Nephron progenitor cell (in vitro differentiated cells): ENCODE measurements at regions not wholly inside any gene's neighbourhood (a gene's known extent, or its start where the extent isn't known, plus 50 kb on each side); places are given as distances from the start of the nearest gene placed in this dataset.

Experiments used
- DNase-seq: peaks from one replicate; pipeline ENCODE4 v3.0.0; 2021
- H3K27ac Mint-ChIP-seq: 2 replicates; pipeline ENCODE4 v1.8.0; 2021; ENCODE audit warnings: mild to moderate bottlenecking, moderate library complexity, mixed read lengths
- H3K27me3 Mint-ChIP-seq: 2 replicates; pipeline ENCODE4 v1.8.0; 2021; ENCODE audit warnings: mild to moderate bottlenecking, low read depth, mixed read lengths; ENCODE audit not compliant: poor library complexity
- H3K36me3 Mint-ChIP-seq: 2 replicates; pipeline ENCODE4 v1.8.0; 2021; ENCODE audit warnings: low read depth, mixed read lengths
- H3K4me1 Mint-ChIP-seq: 2 replicates; pipeline ENCODE4 v1.8.0; 2021; ENCODE audit warnings: mixed read lengths
- H3K4me3 Mint-ChIP-seq: 2 replicates; pipeline ENCODE4 v1.8.0; 2021; ENCODE audit warnings: mild to moderate bottlenecking, moderate library complexity, mixed read lengths
- H3K9me3 Mint-ChIP-seq: 2 replicates; pipeline ENCODE4 v1.8.0; 2021; ENCODE audit warnings: mild to moderate bottlenecking, moderate library complexity, mixed read lengths
- CTCF ChIP-seq: fragments of 200-600 bp; sonication (generic); IDR thresholded peaks from 2 replicates; pipeline ENCODE4 v1.5.0; 2021; ENCODE audit warnings: antibody characterized with exemption

DNA sequence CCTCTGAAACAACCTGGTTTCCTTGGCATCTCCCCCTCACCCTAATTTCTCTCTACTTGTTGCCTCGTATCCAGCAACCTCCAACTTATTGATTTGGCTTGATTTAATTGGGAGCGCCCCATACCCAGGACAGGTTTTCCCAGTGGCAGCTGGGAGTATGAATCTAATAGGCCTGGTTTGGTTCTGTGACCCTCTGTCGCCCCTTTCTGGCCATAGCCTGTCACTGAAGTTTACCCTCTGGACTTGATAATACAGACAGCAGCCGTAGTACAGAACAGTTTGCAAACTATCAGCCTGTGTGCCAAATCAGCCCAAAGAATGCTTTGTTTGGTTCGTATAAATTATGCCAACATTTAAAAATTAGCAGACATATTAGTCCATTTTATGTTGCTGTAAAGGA lies 525.1 kb upstream of the GOLIM4 start:
- Mint-ChIP-seq H3K4me1 (peaks cover 12% of the 10 kb centered on the region), H3K27ac (no peak overlapping the region), H3K27me3 (no peaks in the 10 kb centered on the region), H3K9me3 (no peaks in the 10 kb centered on the region), H3K36me3 (no peaks in the 10 kb centered on the region), H3K4me3 (no peak overlapping the region)
- peak; percentile 57 for TF ChIP-seq CTCF
- DNase-seq, result peak; percentile 49

DNA sequence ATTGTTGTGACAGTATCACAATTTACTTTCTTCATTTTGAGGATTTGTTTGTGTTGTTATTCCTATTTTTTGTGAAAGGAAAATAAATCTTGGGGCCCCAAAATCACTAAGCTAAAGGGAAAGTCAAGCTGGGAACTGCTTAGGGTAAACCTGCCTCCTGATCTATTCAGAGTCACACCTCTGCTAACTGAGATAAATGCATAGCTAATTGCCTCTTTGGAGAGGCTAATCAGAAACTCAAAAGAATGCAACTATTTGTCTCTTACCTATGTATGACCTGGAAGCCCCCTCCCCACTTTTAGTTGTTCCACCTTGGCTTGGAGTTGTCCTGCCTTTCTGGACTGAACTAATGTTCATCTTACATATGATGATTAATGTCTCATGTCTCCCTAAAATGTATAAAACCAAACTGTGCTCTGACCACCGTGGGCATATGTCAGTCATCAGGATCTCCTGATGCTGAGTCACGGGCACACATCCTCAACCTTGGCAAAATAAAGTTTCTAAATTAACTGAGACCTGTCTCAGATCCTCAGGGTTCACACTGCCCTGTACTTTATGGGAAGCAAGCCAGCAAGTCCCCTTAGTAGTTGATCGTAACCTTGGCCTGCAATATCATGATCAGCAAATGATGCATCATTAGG lies 523.2 kb upstream of the GOLIM4 start:
- Mint-ChIP-seq H3K27me3 (no peaks in the 10 kb centered on the region), H3K36me3 (no peaks in the 10 kb centered on the region), H3K4me3 (no peak overlapping the region), H3K9me3 (no peaks in the 10 kb centered on the region), H3K27ac (no peak overlapping the region), H3K4me1 (peaks cover 25% of the 10 kb centered on the region)
- TF ChIP-seq CTCF, result no peak
- DNase-seq, result no peak

DNA sequence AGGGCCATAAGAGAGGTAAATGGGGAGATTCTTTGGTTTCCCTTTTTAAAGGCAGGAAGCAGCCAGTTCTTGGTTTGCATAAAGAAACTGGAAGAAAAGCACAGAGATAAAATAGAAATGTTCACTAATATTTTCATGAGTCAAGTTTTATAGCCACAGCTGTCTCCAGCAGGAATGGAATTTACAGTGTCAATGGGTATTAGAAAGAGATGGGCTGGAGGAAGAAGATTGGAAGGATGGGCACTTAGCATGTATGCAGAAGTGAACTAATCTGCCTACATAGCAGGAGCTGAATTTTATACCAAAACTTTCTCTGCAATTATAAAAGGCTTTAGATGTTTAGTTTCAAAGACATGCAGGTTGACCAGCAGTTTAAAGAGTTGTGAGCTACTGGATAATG lies 521.9 kb upstream of the GOLIM4 start:
- Mint-ChIP-seq H3K36me3 (no peaks in the 10 kb centered on the region), H3K9me3 (no peaks in the 10 kb centered on the region), H3K27me3 (no peaks in the 10 kb centered on the region), H3K4me1 (peaks cover 25% of the 10 kb centered on the region), H3K4me3 (no peak overlapping the region), H3K27ac (no peak overlapping the region)
- DNase-seq, result no peak
- TF ChIP-seq CTCF, result no peak

- DNase-seq, result no peak
- H3K9me3 Mint-ChIP-seq, result no peaks in the 10 kb centered on the region
- H3K4me3 Mint-ChIP-seq, result no peak overlapping the region
- no peak for TF ChIP-seq CTCF
- H3K36me3 Mint-ChIP-seq, result no peaks in the 10 kb centered on the region
- H3K4me1 Mint-ChIP-seq, result peaks cover 23% of the 10 kb centered on the region
- no peak overlapping the region for H3K27ac Mint-ChIP-seq
- no peaks in the 10 kb centered on the region for H3K27me3 Mint-ChIP-seq
These were observed 521.2 kb upstream of the GOLIM4 start for GRCh38 chr3:168616915-168617314.

GRCh38 chr3:168615493-168616020 lies 519.8 kb upstream of the GOLIM4 start:
- Mint-ChIP-seq H3K27me3 (no peaks in the 10 kb centered on the region), H3K27ac (no peak overlapping the region)

More at GRCh38 chr3:168615493-168616020, 519.8 kb upstream of the GOLIM4 start:
- Mint-ChIP-seq H3K9me3 (no peaks in the 10 kb centered on the region), H3K4me3 (no peak overlapping the region), H3K4me1 (peaks cover 23% of the 10 kb centered on the region), H3K36me3 (no peaks in the 10 kb centered on the region)
- no peak for DNase-seq
- no peak for TF ChIP-seq CTCF
